ENCODE measurements at regions not wholly inside any gene's neighbourhood (a gene's known extent, or its start where the extent isn't known, plus 50 kb on each side); places are given as distances from the start of the nearest gene placed in this dataset.
A peak's percentile ranks its signal among the peaks of the same experiment; 100 is the strongest.

- TF ChIP-seq ZNF142 (CRISPR knock-in tag; IDR thresholded peaks at IDR 0.05) (no peak), ZNF235 (CRISPR knock-in tag; IDR thresholded peaks at IDR 0.05; ENCODE audit: borderline replicate concordance) (no peak), TARDBP (CRISPR knock-in tag; IDR thresholded peaks at IDR 0.05) (no peak), ONECUT2 (CRISPR knock-in tag; IDR thresholded peaks at IDR 0.05) (no peak), ZNF143 (CRISPR knock-in tag; IDR thresholded peaks at IDR 0.05) (no peak), ZNF7 (CRISPR knock-in tag; IDR thresholded peaks at IDR 0.05) (no peak), MYPOP (CRISPR knock-in tag; IDR thresholded peaks at IDR 0.05) (no peak), LBX2 (CRISPR knock-in tag; IDR thresholded peaks at IDR 0.05; ENCODE audit: borderline replicate concordance) (no peak), HNF4A (CRISPR knock-in tag; IDR thresholded peaks at IDR 0.05) (peak; percentile 66; the same call in 1 of the 2 replicates), ZNF12 (CRISPR knock-in tag; IDR thresholded peaks at IDR 0.05) (no peak), ZNF180 (CRISPR knock-in tag; IDR thresholded peaks at IDR 0.05; ENCODE audit: borderline replicate concordance, low read depth) (no peak), RAD51 (IDR thresholded peaks at IDR 0.05; ENCODE audit: borderline replicate concordance) (no peak), PAXIP1 (CRISPR knock-in tag; conservative IDR thresholded peaks at IDR 0.05) (peak; percentile 29; the same call in 1 of the 2 replicates), SNAPC2 (CRISPR knock-in tag; IDR thresholded peaks at IDR 0.05) (no peak), ZNF644 (CRISPR knock-in tag; IDR thresholded peaks at IDR 0.05; ENCODE audit: low read depth) (0 out of 2 replicates have a peak, but pooled peaks have one; percentile 15), SUZ12 (IDR thresholded peaks at IDR 0.05; ENCODE audit: low read depth, low read length) (no peak), HMGA1 (CRISPR knock-in tag; conservative IDR thresholded peaks at IDR 0.05) (no peak)
These were observed 613.3 kb upstream of the SYNCRIP start (continued) for GRCh38 chr6:86255973-86256372.
